Osteoblast (primary cell): ENCODE measurements at regions not wholly inside any gene's neighbourhood (a gene's known extent, or its start where the extent isn't known, plus 50 kb on each side); places are given as distances from the start of the nearest gene placed in this dataset.

Experiments
- DNase-seq: peaks from one replicate; pipeline ENCODE4 v3.0.0; 2011; ENCODE audit warnings: low spot score, mixed read lengths; ENCODE audit not compliant: insufficient read length; ENCODE audit errors: missing footprints
- H2AFZ ChIP-seq: 2 replicates; pipeline ENCODE4 v1.6.0; 2011; ENCODE audit warnings: mild to moderate bottlenecking, low read length
- H3K27ac ChIP-seq: 2 replicates; pipeline ENCODE4 v1.5.1; 2011; ENCODE audit warnings: mild to moderate bottlenecking, low read depth, low read length, moderate library complexity
- H3K27me3 ChIP-seq: 2 replicates; pipeline ENCODE4 v1.6.0; 2012; ENCODE audit warnings: mild to moderate bottlenecking, control low read depth, inconsistent platforms, low read length, moderate library complexity; ENCODE audit not compliant: insufficient read depth
- H3K36me3 ChIP-seq: 2 replicates; pipeline ENCODE4 v1.5.1; 2011; ENCODE audit warnings: mild to moderate bottlenecking, low read length, control low read depth, moderate library complexity; ENCODE audit not compliant: insufficient read depth
- H3K4me1 ChIP-seq: 2 replicates; pipeline ENCODE4 v1.5.1; 2011; ENCODE audit warnings: mild to moderate bottlenecking, low read length, control low read depth, moderate library complexity; ENCODE audit not compliant: insufficient read depth
- H3K4me2 ChIP-seq: 2 replicates; pipeline ENCODE4 v1.6.0; 2011; ENCODE audit warnings: mild to moderate bottlenecking, low read length; ENCODE audit not compliant: insufficient read depth
- H3K4me3 ChIP-seq: fragments of 200-600 bp; sonication (generic); 3 replicates; pipeline ENCODE4 v1.5.1; 2012; ENCODE audit warnings: mild to moderate bottlenecking, low read length, inconsistent platforms; ENCODE audit not compliant: insufficient read depth
- H3K79me2 ChIP-seq: 2 replicates; pipeline ENCODE4 v1.6.0; 2012; ENCODE audit warnings: mild to moderate bottlenecking, low read length, control low read depth, inconsistent platforms; ENCODE audit not compliant: insufficient read depth
- H3K9me3 ChIP-seq: 2 replicates; pipeline ENCODE4 v1.5.1; 2011; ENCODE audit warnings: low read depth, low read length, control low read depth
- H4K20me1 ChIP-seq: 2 replicates; pipeline ENCODE4 v1.6.0; 2012; ENCODE audit warnings: mild to moderate bottlenecking, low read length, control low read depth; ENCODE audit not compliant: insufficient read depth
- CTCF ChIP-seq: IDR thresholded peaks from 2 replicates; pipeline ENCODE4 v1.5.1; 2011; ENCODE audit warnings: mild to moderate bottlenecking, low read depth, low read length, moderate library complexity; ENCODE audit errors: extremely low read depth

- H3K27ac ChIP-seq = no peak overlapping the region
- H3K36me3 ChIP-seq = no peaks in the 10 kb centered on the region
- H3K4me3 ChIP-seq = no peak overlapping the region
- no peak overlapping the region for H3K4me2 ChIP-seq
- H2AFZ ChIP-seq = no peak overlapping the region
- no peaks in the 10 kb centered on the region for H4K20me1 ChIP-seq
- no peak for DNase-seq
- no peaks in the 10 kb centered on the region for H3K79me2 ChIP-seq
- no peak for TF ChIP-seq CTCF
- no peaks in the 10 kb centered on the region for H3K27me3 ChIP-seq
- no peaks in the 10 kb centered on the region for H3K4me1 ChIP-seq
- H3K9me3 ChIP-seq = peaks cover 3% of the 10 kb centered on the region
Observed at GRCh38 chr10:8192301-8192700, 137.8 kb downstream of the GATA3 start.

- no peak overlapping the region for H3K27ac ChIP-seq
- DNase-seq = no peak
- no peak overlapping the region for H2AFZ ChIP-seq
- no peaks in the 10 kb centered on the region for H3K4me1 ChIP-seq
- no peaks in the 10 kb centered on the region for H3K79me2 ChIP-seq
- H4K20me1 ChIP-seq = no peaks in the 10 kb centered on the region
- no peaks in the 10 kb centered on the region for H3K36me3 ChIP-seq
- H3K4me3 ChIP-seq = no peak overlapping the region
- no peaks in the 10 kb centered on the region for H3K27me3 ChIP-seq
- H3K4me2 ChIP-seq = no peak overlapping the region
- peaks cover 3% of the 10 kb centered on the region for H3K9me3 ChIP-seq
- no peak for TF ChIP-seq CTCF
Observed at GRCh38 chr10:8193546-8193945, 139.1 kb downstream of the GATA3 start.

GRCh38 chr10:8194050-8194449 is 139.6 kb downstream of the GATA3 start:
- H3K79me2 ChIP-seq = no peaks in the 10 kb centered on the region
- no peak overlapping the region for H2AFZ ChIP-seq
- no peak for TF ChIP-seq CTCF
- H3K9me3 ChIP-seq = peaks cover 3% of the 10 kb centered on the region
- H3K36me3 ChIP-seq = no peaks in the 10 kb centered on the region
- no peak for DNase-seq
- H3K27ac ChIP-seq = no peak overlapping the region
- H3K4me1 ChIP-seq = no peaks in the 10 kb centered on the region
- H4K20me1 ChIP-seq = no peaks in the 10 kb centered on the region
- H3K27me3 ChIP-seq = no peaks in the 10 kb centered on the region
- H3K4me3 ChIP-seq = no peak overlapping the region
- no peak overlapping the region for H3K4me2 ChIP-seq

DNA sequence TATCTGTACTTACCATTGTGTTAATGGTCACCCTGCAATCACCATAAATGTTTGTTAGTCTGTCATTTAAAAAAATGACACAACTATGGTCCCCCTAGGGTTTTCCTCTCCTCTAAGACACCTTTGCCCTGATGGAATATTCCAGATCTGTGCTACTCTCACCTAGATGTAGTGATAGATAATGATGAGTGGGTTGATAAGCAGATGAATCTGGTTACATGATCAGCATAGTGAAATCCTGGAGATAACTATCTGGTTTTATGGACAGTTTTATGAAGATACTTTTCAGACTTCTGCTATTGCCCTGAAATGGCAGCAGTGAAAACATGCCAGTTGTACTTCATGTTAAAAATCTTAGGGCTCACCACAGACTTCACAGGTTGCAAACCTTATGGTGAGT is 152.4 kb downstream of the GATA3 start:
- Histone ChIP-seq H3K27me3 (no peaks in the 10 kb centered on the region), H3K4me2 (no peak overlapping the region), H3K36me3 (no peaks in the 10 kb centered on the region), H3K4me3 (no peak overlapping the region), H4K20me1 (no peaks in the 10 kb centered on the region), H3K9me3 (no peaks in the 10 kb centered on the region), H3K79me2 (no peaks in the 10 kb centered on the region), H3K27ac (no peak overlapping the region), H2AFZ (no peak overlapping the region), H3K4me1 (no peaks in the 10 kb centered on the region)
- no peak for TF ChIP-seq CTCF
- no peak for DNase-seq
